ENCODE measurements at regions not wholly inside any gene's neighbourhood (a gene's known extent, or its start where the extent isn't known, plus 50 kb on each side); places are given as distances from the start of the nearest gene placed in this dataset.

- TF ChIP-seq EZH2phosphoT487 (IDR thresholded peaks at IDR 0.05; ENCODE audit: borderline replicate concordance, low read depth) (no peak), MEF2A (IDR thresholded peaks at IDR 0.05; ENCODE audit: borderline replicate concordance, low read depth) (no peak), CHD2 (IDR thresholded peaks at IDR 0.05; ENCODE audit: low read length, partially characterized antibody) (peak; percentile 11), FOXM1 (IDR thresholded peaks at IDR 0.05; ENCODE audit: low read depth) (no peak), TAF1 (IDR thresholded peaks at IDR 0.05; ENCODE audit: borderline replicate concordance, low read depth, low read length) (no peak), REST (IDR thresholded peaks at IDR 0.05; ENCODE audit: low read depth, low read length) (no peak), MXI1 (IDR thresholded peaks at IDR 0.05; ENCODE audit: low read depth, low read length) (0 out of 2 replicates have a peak, but pooled peaks have one; percentile 19), RFX5 (IDR thresholded peaks at IDR 0.05; ENCODE audit: low read length) (no peak)
Observed at GRCh38 chrX:131816551-131817136, 206.5 kb upstream of the STK26 start (continued).

- Histone ChIP-seq H3K79me2 (ENCODE audit: insufficient read depth) (no peaks in the 10 kb centered on the region), H3K9me2 (no peaks in the 10 kb centered on the region), H2AFZ (ENCODE audit: low read depth) (no peak overlapping the region), H3F3A (replicated peaks; ENCODE audit: insufficient read depth) (no peaks in the 10 kb centered on the region), H4K20me1 (ENCODE audit: insufficient read depth) (no peaks in the 10 kb centered on the region), H3K27ac (ENCODE audit: low read depth in 2 of 2, low read length in 1 of 2) (no peak overlapping the region), H3K4me3 (ENCODE audit: low read depth in 2 of 2, low read length in 1 of 2) (no peak overlapping the region), H3K4me2 (no peak overlapping the region), H3K36me3 (replicated peaks in 1 of 2; ENCODE audit: control insufficient read depth in 1 of 2, insufficient read depth in 2 of 2, low read length in 1 of 2) (no peaks in the 10 kb centered on the region), H3K27me3 (ENCODE audit: insufficient read depth) (no peaks in the 10 kb centered on the region), H3K9me3 (no peaks in the 10 kb centered on the region), H3K9ac (no peak overlapping the region), H3K4me1 (ENCODE audit: control insufficient read depth in 1 of 2, insufficient read depth in 2 of 2, low read depth in 1 of 2, low read length in 1 of 2) (no peaks in the 10 kb centered on the region; a peak in 1 of 4 replicates)
- WGBS (ENCODE audit: low lambda C conversion rate): 69% methylated on average over 5 of the region's 5 CpGs
- CTCF ChIA-PET: no interaction called here
- POLR2A ChIA-PET: no interaction called here
- no peak for TF ChIP-seq NRF1 (IDR thresholded peaks at IDR 0.05; ENCODE audit: low read depth, low read length)
- no peak for TF ChIP-seq TCF12 (IDR thresholded peaks at IDR 0.05)
- TF ChIP-seq RXRA (IDR thresholded peaks at IDR 0.05; ENCODE audit: borderline replicate concordance, low read depth): no peak
- TF ChIP-seq MXI1 (IDR thresholded peaks at IDR 0.05; ENCODE audit: low read depth, low read length): no peak
- no peak for TF ChIP-seq FOXJ3 (CRISPR knock-in tag; IDR thresholded peaks at IDR 0.05)
- TF ChIP-seq MEF2A (IDR thresholded peaks at IDR 0.05; ENCODE audit: borderline replicate concordance, low read depth): no peak
- TF ChIP-seq RFX5 (IDR thresholded peaks at IDR 0.05; ENCODE audit: low read length): no peak
- no peak for TF ChIP-seq TEAD4 (IDR thresholded peaks at IDR 0.05; ENCODE audit: borderline replicate concordance, insufficient read depth)
- TF ChIP-seq RCOR1 (IDR thresholded peaks at IDR 0.05; ENCODE audit: low read length): no peak
- TF ChIP-seq EZH2phosphoT487 (IDR thresholded peaks at IDR 0.05; ENCODE audit: borderline replicate concordance, low read depth): no peak
- no peak for TF ChIP-seq NFIC (IDR thresholded peaks at IDR 0.05; ENCODE audit: borderline replicate concordance)
- TF ChIP-seq USF1 (IDR thresholded peaks at IDR 0.05; ENCODE audit: borderline replicate concordance, low read depth): no peak
- TF ChIP-seq GABPA (IDR thresholded peaks at IDR 0.05; ENCODE audit: low read depth): no peak
- no peak for TF ChIP-seq SIN3A (IDR thresholded peaks at IDR 0.05; ENCODE audit: borderline replicate concordance, low read depth, low read length)
- no peak for TF ChIP-seq REST (IDR thresholded peaks at IDR 0.05; ENCODE audit: low read depth, low read length)
- TF ChIP-seq FOSL2 (IDR thresholded peaks at IDR 0.05; ENCODE audit: borderline replicate concordance, low read depth): no peak
- no peak for DNase-seq
Observed at GRCh38 chrX:131818297-131818936, 204.7 kb upstream of the STK26 start.

Data from SK-N-SH (cell line).